Posterior cingulate gyrus (tissue), 11 donors: ENCODE measurements at regions not wholly inside any gene's neighbourhood (a gene's known extent, or its start where the extent isn't known, plus 50 kb on each side); places are given as distances from the start of the nearest gene placed in this dataset.

Experiments used
- DNase-seq, 10 donors: peaks; one replicate each; pipeline versions ENCODE4 v3.0.0 to v3.0.0-alpha.2; 2020 to 2021; ENCODE audit warnings: mixed read lengths in 3 of 10
- intact Hi-C: fragments of 100-400 bp; cut with DNase I; formaldehyde crosslinking; loops from one replicate; pipeline ENCODE4 v1.15.1; 2023

DNA sequence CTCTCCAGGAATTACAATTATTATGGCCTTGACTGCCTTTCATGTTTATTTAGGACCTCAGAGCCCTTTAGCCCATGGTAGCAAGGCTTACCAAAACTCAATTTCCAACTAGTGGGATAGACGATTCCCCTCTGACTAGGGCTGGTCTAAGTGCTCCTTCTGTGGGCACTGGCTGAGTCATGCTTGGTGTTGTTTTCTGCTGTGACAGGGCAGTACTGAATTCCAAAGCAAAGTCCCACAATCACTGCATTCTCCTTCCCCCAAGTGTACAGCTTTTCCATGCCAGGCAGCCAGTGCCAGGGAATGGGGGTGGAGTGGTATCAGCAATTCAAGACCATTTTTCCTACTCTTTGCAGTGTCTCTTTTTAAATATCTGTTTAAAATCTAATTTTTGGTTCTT lies 509.0 kb upstream of the NECTIN3 start:
- no peak for DNase-seq
- intact Hi-C loops, result no loop called here

GRCh38 chr3:110564674-110565073 lies 506.9 kb upstream of the NECTIN3 start:
- intact Hi-C loops, result no loop called here

DNA sequence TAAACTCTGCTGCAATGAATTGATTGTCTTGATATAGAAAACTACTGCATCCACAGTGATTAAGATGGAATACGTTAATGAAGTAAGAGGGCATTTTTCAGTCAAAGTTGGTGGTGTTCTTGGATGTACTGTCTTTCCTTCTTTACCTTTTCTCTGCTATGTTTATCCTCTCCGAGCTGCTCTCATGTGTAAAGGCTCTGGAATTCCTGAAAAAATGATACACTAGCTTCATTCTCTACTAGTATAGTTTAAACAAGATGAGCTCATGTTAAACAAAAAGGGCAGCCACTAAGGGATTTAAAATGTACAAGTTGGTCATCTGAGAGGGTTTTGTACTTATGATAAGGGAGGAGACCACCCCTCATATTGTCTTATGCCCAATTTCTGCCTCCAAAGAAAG lies 504.6 kb upstream of the NECTIN3 start:
- intact Hi-C loops, result no loop called here
- no peak for DNase-seq

More at GRCh38 chr3:110564674-110565073, 506.9 kb upstream of the NECTIN3 start:
- no peak for DNase-seq

GRCh38 chr3:110568246-110568645 lies 503.4 kb upstream of the NECTIN3 start:
- no peak for DNase-seq
- intact Hi-C loops, result no loop called here

- intact Hi-C loops, result no loop called here
- no peak for DNase-seq
Measured at GRCh38 chr3:110569073-110569472, 502.5 kb upstream of the NECTIN3 start.

- intact Hi-C loops, result no loop called here
- no peak for DNase-seq
Measured at GRCh38 chr3:110575702-110576101, 495.9 kb upstream of the NECTIN3 start.

- intact Hi-C loops, result no loop called here
- DNase-seq, result no peak
Measured at GRCh38 chr3:110576960-110577359, 494.7 kb upstream of the NECTIN3 start.

DNA sequence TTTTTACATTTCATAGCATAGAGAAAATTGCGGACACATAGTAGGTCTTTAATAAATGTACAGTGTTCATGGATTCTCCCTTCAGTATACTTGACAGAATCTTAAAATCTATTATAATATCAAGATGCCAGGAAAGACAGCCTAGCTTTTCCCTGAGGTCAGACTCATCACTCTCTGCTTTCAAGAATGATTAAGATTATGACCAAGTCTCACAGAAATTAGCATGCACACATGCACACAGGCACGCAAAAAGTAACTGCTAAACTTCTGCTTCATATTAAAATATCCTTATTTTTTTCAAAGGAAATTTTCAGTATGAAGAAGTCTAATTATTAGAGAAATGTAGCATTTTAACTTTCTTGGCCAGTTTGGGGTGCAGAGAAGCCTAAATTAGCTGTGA lies 493.8 kb upstream of the NECTIN3 start:
- intact Hi-C loops, result no loop called here
- DNase-seq, result no peak

DNA sequence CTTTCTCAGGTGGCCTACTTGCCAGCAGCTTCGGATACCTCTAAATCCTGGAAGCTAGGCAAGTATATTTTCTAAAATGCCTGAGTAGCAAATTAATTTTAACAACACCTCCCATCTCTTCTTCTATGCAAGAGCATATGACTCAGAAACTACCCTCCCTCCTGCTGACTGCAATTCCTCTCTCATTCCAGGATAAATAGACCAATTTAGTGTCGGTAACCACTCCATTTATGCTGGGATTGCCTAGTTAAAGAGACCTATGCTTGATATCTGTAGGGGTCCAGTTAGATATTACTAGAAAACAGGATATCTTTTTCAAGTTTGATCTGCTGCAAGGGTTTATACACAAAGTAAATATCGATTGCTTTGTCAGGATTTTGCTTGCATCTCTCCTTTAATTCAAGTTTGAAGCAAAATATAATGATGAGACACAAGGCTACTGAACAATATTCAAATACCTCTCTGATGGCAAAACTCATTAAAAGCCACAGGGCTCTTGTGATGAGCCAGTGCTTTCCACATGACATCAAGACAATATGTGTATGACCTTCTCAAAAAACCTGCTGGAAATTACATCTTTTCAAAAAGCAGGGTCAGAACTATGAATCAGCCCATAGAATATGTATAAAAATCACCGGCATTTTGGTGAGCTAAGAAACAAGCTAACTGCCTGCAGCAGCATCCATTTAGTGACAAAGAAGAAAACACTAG lies 491.6 kb upstream of the NECTIN3 start:
- intact Hi-C loops, result no loop called here
- no peak for DNase-seq

- intact Hi-C loops, result no loop called here
- DNase-seq, result no peak
Measured at GRCh38 chr3:110583373-110583935, 488.2 kb upstream of the NECTIN3 start.

DNA sequence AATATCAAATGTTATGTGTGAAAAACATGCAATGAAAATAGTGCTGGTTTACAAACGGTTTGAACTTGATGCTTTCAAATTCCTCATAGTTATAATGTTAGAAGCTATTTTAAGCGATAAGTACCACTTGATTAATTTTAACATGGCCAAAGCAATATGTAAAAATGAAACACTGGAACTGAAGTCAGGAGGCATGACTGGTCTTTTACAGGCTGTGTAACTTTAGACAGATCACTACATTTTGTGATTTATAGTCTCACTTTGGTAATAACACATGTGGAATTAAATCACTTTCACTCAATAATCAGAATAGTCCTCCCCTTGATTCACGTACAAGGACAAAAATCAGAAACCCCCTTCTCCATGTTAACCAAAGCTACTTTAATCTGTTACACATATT lies 482.7 kb upstream of the NECTIN3 start:
- intact Hi-C loops, result no loop called here

GRCh38 chr3:110589341-110589740 lies 482.3 kb upstream of the NECTIN3 start:
- no peak for DNase-seq

More for the DNA sequence above, 482.7 kb upstream of the NECTIN3 start:
- no peak for DNase-seq

DNA sequence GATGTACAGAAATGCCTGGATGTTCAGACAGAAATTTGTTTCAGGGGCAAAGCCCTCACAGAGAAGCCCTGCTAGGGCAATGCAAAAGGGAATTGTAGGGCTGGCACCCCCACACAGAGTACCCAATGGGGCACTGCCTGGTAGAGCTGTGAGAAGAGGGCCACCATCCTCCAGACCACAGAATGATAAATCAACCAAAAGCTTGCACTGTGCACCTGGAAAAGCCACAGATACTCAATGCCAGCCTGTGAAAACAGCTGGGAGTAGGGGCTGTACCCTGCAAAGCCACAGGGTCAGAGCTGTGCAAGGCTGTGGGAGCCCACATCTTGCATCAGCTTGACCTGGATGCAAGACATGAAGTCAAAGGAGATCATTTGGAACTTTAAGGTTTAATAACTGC lies 477.9 kb upstream of the NECTIN3 start:
- no peak for DNase-seq
- intact Hi-C loops, result no loop called here

More at GRCh38 chr3:110589341-110589740, 482.3 kb upstream of the NECTIN3 start:
- intact Hi-C loops, result no loop called here

DNA sequence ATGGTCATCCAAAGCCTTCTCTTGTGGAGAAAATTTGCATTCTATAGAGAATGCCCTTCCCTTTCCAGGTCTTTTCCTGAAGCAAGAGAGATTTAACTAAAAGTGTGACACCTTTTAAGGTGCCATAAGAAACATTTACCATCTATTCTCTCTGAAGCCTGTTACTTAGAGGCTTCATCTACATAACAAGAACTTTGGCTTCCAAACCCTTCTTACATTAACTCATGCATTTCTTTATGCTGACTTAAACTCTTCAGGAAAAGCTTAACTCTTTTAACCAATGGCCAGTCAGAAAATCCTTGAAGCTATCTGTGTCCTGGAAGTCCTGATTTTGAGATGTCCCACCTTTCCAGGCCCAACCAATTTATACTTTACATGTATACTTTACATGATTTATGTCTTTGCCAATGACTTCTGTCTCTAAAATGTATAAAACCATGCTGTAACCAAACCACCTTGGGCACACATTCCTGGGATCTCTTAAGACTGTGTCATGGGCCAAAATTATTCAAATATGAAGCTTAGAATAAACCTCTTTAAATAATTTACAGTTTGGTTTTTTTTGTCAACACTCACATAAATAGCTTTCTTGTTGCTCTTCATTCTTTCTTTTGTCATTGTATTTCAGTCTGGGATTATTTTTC lies 472.6 kb upstream of the NECTIN3 start:
- no peak for DNase-seq
- intact Hi-C loops, result no loop called here

- intact Hi-C loops, result no loop called here
- no peak for DNase-seq
Measured at GRCh38 chr3:110608566-110608965, 463.1 kb upstream of the NECTIN3 start.

GRCh38 chr3:110612045-110612444 lies 459.6 kb upstream of the NECTIN3 start:
- DNase-seq, result no peak
- intact Hi-C loops, result no loop called here

DNA sequence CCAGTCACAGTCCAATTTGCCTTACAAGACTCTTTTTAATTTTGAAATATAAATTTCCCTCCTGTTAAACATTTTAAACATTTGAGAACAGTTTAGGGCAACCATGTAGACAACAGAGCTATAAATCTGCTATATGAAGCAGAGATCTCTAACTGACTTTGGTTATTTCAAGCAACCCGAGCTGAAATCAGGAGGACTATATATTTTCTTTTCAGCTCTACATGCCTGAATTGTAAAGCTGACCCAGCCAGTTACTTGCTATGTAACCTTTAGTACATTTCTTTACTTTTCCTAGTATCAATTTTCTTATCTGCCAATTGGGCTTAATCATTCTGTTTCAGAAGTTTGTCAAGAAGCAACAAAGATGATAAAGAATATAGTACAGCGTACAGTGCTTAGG lies 457.4 kb upstream of the NECTIN3 start:
- DNase-seq, result no peak
- intact Hi-C loops, result no loop called here

GRCh38 chr3:110615454-110615853 lies 456.2 kb upstream of the NECTIN3 start:
- intact Hi-C loops, result no loop called here

DNA sequence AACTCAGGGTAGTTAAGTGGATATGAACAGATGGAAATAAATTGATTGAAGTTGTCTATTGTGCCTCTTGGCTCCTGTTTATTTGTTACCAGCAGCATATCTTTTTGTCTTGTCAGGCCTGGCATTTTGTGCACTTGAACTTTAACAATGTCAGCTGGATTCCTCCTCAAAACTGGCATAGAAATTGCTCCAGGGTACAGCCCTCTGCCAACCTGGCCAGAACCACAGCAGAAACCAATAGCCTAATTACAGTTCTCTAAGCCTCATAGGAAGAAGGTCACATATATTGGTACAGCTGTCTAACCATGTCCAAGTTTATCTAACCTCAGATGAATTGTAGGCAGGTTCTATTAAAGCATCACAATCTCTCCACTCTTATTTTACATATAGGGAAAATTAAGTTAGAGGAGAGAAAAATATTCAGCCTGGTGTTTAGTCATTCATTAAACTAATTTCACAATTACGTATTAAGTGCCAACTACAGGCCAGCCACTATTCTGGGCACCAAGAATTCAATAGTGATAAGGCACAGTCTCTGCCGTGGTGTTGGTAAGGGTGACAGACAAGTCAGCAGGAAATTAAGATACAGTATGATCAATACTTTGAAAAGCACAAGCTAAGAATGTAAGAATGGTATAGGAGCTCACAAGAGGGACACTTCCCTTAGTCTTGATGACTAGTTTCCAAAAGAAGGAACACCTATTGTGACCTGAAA lies 452.9 kb upstream of the NECTIN3 start:
- intact Hi-C loops, result no loop called here
- no peak for DNase-seq

More at GRCh38 chr3:110615454-110615853, 456.2 kb upstream of the NECTIN3 start:
- DNase-seq, result no peak

DNA sequence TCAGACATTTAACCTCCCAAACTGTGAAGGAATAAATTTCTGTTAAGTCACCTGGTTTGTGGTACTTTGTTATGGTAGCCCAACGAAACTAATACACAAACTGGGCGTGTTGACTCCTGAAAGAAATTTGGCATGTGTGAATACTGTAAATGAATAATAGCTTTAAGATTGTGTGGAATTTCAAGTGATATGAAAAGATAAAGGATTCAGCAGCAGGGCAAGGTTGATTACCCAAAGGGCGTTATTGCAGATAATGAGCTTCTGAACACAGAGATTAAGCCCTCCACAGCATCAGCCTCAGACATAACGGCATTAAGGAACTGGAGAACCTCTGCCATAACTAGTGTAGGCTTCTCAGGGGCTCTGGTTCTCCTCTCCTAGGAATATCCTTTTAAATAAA lies 451.5 kb upstream of the NECTIN3 start:
- intact Hi-C loops, result no loop called here
- no peak for DNase-seq

- DNase-seq, result no peak
- intact Hi-C loops, result no loop called here
Measured at GRCh38 chr3:110623571-110623970, 448.0 kb upstream of the NECTIN3 start.
